ENCODE measurements at regions not wholly inside any gene's neighbourhood (a gene's known extent, or its start where the extent isn't known, plus 50 kb on each side); places are given as distances from the start of the nearest gene placed in this dataset.
"Not testable (repeated sequence)": the region's sequence is repeated elsewhere in the genome, so short reads cannot be mapped to it uniquely, and the experiment has no call there.

DNA sequence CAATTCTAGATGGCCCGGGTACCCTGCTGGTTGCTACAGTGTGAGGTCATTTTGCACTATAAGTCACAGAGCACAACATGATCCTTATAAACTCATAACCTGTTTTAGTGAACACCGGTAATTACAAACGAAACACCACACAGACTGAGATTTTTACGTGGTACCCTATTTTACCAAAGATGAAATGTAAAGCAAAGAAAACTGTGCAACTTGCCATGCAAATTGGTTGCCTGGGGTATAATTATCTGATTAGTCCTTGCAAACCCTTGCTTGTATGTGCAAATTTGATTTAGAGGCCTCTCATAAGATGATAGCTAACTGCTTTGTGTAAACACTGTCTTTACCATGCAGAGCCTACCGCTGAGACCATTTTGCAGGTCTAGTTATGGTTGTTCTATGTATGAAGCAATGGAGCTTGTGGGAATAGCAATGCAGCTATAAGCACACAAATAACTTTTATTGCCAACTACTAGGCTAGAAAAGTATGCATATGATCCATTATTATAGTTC is 372.1 kb upstream of the FAR2 start:
- DNase-seq = no peak

DNA sequence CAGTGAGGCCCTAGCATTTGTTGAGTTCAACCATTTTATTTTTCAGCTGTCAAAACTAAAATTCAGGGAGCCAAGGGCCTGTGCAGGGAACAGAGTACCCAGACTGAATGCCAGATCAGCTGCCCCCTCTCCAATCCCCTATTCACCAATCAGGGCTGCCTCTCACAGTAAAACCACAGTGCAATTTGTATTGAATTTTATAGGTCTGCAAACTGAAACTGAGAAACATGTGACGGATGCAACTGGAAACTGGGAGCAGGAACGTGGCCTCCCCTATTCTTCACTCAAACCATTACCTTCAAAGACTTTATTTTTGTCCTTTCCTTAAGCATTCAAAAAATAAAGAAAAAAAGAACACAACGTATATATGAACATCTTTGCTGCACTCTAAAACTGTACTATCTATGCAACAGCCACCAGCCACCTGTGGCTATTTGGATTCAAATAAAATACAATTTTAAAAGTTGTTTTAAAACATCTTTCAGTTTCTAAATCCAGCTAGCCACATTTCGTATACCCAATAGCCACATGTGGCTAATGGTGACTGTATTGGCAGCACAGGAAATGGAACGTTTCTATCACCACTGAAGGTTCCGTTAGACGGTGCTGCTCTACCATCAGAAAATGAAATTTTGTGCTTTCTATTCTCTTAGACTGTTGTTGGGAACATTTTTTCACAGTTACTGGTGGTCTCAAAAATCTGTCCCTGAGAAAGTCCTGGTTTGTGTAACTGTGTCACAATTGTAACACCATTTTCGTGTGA is 371.3 kb upstream of the FAR2 start:
- DNase-seq = no peak

DNA sequence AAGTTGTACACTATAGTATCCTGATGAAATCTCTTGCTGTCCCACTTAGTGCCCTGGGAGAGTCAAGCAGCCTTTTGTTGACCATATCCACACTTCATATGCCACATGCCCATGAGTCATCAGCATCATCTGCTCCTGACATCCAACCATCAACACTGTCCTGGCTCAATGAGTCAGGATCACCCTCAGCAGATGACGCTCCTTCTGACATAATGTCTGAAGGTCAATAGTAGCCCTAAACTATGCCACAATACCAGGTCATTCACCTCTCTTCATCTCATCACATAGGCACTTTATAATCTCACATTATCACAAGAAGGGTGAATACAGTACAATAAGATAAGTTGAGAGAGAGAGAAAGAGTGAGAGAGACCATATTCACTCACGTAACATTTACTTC is 369.0 kb upstream of the FAR2 start:
- no peak for DNase-seq

DNA sequence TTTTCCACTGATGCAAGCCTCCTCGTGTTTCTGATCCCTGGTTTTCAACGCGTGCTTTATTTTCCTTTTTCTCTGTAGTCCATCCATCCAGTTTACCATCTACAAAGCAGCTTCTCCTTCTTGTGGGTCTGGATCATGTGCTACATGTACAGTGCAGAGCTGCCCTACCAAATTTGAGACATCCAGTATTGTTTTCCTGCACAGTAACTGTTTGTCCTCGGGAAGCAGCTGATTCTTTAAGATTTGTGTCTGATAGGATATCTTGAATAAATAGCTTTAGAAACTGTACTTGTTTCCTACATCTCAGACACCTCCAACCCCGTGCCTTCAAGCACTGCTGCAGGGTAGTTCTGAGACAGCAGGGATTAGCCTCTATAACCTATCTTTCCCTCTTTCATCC is 368.1 kb upstream of the FAR2 start:
- no peak for DNase-seq

GRCh38 chr12:28781671-28782652 is 367.1 kb upstream of the FAR2 start:
- DNase-seq = no peak

GRCh38 chr12:28782812-28783211 is 366.3 kb upstream of the FAR2 start:
- DNase-seq = no peak

DNA sequence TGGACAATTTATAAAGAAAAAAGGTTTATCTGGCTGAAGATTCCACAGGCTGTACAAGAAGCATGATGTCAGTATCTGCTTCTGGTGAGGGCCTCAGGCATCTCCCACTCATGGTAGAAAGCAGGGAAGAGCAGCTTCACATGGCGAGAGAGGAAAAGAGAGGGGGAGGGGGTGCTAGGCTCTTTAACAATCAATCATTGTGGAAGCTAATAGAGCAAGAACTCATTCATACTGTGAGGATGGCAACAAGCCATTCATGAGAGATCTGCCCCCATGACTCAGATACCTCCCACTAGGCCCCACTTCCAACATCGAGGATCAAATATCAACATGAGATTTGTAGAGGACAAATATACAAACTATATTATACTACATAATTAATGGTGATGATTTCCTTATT is 361.9 kb upstream of the FAR2 start:
- DNase-seq = no peak

DNA sequence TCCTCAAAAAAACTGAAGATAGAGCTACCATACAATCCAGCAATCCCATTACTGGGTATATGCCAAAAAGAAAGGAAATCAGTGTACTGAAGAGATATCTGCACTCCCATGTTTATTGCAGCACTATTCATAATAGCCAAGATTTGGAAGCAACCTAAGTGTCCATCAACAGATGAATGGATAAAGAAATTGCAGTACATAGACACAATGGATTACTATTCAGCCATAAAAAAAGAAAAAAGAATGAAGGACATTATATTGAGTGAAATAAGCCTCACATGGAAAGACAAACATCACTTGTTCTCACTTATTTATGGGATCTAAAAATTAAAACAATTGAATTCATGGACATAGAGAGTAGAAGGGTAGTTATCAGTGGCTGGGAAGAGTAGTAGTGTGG is 360.8 kb upstream of the FAR2 start:
- DNase-seq = not testable (repeated sequence)

- DNase-seq = no peak
Observed at GRCh38 chr12:28793581-28794151, 355.4 kb upstream of the FAR2 start.

DNA sequence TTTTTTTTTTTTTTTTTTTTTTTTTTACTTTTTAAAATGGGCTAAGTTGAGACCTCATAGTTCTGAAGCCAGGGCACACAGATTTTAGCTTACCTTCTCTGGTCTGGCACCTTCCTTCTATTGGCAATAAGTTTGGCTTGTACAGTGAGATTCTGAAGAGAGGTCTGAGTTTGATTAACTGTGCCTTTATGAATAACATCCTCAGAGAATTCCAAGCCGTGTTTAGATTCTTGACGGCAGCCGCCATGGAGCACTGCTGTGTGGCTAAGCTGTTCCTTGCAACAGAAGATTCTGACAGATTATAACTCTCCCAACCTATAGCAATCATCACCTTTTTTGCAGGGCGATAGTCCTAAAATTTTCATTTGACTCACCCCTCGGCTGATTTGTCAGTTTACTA is 354.9 kb upstream of the FAR2 start:
- no peak for DNase-seq

GRCh38 chr12:28794786-28795185 is 354.3 kb upstream of the FAR2 start:
- DNase-seq = no peak

DNA sequence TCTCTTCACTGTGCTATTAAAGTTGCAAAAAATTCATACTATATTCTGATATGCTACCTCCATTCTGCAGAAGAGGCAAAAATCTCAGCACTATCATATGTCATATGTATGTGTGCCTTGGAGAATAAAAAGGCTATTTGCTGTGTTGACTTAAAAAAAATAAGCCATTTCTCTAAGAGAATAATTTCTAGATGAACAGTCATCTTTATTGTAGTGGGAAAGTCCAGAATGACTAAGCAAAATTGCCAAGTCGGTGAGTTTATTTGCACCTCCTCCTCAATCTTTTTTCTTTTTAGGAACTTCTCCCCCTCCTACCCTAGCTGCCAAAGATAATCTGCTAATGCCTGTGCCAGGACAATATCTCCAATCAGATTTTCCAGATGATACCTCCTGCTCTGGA is 353.8 kb upstream of the FAR2 start:
- no peak for DNase-seq

- no peak for DNase-seq
Observed at GRCh38 chr12:28799348-28799747, 349.7 kb upstream of the FAR2 start.

- DNase-seq = no peak
Observed at GRCh38 chr12:28800129-28800528, 348.9 kb upstream of the FAR2 start.

DNA sequence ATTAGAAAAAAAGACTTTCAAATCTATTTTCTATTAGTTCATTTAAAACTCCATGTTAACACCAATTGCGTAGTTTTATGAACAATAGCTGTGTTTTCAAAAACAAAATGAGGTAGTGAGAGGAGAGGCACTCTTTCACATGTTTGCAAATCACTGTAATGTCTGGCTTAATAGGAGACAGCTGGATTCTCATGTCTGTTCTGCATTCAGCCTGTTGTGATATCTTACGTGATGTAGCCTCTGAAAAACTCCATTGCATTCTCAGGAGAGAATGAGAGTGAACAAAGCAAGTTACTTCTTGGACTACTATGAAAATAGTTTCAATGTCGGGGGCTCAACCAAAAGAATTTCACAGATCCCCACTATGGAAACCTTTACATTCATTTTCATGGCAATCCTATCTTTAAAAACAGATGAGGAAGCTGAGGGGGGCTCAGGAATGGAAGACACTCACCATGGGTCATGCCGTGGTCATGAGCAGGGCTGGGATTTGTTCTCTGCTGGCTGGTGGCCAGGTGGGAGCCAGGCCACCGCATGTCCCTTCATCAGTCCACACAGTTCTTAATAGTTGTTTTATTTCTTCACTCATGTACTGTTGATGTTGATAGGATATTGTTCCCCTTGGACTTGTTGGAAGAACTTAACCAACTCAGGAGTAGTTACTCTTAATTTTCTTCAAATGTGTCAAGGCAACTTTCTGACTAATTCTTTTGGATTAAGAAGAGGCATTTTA is 346.2 kb upstream of the FAR2 start:
- DNase-seq = no peak

DNA sequence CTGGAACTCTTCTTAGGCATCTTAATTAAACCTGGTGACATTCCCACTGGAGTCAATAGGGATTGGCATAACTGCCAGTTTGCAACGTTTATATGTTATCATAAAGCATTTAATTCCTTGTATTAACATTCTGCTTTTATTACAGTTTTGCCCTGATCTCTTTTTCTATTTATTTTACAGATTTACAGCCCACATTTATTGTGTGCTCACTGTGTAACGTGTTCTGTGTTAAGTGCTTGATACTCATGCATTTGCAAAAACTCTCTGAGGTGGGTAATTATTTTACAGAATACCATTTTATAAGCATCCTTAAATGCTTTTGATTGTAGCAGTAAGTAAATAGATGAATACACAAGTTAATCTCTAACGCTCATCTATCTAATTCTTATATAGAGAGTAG is 341.5 kb upstream of the FAR2 start:
- DNase-seq = no peak

DNA sequence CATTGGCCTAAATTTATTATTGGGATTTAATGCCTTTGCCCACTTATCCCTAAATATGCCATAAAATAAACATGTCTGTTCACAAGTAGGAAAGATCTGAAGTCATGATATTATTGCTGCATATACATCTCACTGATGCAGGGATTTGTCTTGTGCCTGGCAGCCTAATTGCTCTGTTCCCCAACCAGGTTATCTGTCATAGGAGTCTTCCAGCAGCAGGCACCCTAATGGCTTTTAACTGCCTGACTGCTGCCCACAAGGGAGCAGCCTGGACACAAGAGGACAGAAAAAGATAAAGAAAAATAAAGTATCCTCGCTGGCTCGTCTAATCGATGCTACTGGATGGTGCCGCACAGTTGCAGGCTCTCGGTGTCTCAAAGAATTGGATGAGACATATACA is 337.6 kb upstream of the FAR2 start:
- no peak for DNase-seq

DNA sequence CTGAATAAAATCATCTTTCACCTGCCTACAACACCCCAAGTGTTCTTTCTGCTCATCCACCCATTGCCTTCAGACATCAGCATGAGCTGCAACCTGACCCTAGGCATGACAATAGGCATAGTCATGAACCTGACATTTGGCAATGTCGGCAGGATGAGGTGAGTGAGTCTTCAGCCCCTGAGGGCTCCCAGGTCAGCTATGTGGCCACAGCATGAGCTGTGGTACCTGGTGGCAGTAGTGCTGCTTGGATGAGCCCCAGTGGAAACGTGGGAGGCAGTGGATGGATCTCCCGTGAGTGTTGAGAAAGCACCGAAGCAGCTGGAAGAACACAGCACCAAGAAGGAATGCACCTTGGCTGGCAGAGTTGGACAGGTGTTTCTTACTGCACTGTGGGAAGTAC is 334.8 kb upstream of the FAR2 start:
- DNase-seq = no peak

GRCh38 chr12:28817524-28817923 is 331.6 kb upstream of the FAR2 start:
- no peak for DNase-seq

- DNase-seq = no peak
Observed at GRCh38 chr12:28824193-28824846, 324.8 kb upstream of the FAR2 start.

- DNase-seq = no peak
Observed at GRCh38 chr12:28824849-28825248, 324.2 kb upstream of the FAR2 start.

DNA sequence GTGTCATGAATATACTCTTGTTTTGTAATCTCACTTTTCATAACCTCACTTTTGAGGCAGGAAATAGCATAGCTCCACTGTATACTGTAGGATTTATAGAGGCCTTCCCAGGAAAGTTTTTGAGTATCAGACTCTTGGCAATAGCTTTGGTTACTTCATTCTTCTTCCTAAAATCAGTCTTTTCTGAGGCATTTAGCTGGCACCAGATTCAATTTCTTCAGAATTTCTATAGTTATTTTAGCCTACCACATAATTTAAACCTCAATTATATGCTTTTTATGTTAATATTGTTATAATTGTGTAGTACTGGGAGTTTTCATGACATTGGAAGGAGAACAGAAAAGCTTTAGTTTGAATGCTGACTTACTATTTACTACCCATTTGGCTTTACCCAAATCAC is 322.3 kb upstream of the FAR2 start:
- DNase-seq = no peak
